H9 (cell line): ENCODE measurements at regions not wholly inside any gene's neighbourhood (a gene's known extent, or its start where the extent isn't known, plus 50 kb on each side); places are given as distances from the start of the nearest gene placed in this dataset.

ENCODE experiments used
- DNase-seq: peaks from one replicate; pipeline ENCODE4 v3.0.0-alpha.2; 2017
- H2AFZ ChIP-seq: one replicate; pipeline ENCODE4 v1.6.1; 2013; ENCODE audit warnings: mild to moderate bottlenecking, low read length, control low read depth, moderate library complexity
- H2AK5ac ChIP-seq: 2 replicates; pipeline ENCODE4 v1.6.1; 2013; ENCODE audit warnings: low read length, control low read depth, mixed read lengths; ENCODE audit not compliant: insufficient read length
- H2BK120ac ChIP-seq: one replicate; pipeline ENCODE4 v1.6.1; 2013; ENCODE audit warnings: low read depth, mild to moderate bottlenecking, low read length, control low read depth, inconsistent platforms; ENCODE audit not compliant: poor library complexity, severe bottlenecking
- H2BK12ac ChIP-seq: 2 replicates; pipeline ENCODE4 v1.6.1; 2013; ENCODE audit warnings: low read length, control low read depth, mixed read lengths, low read depth; ENCODE audit not compliant: insufficient read length
- H2BK15ac ChIP-seq: 2 replicates; pipeline ENCODE4 v1.6.1; 2013; ENCODE audit warnings: low read depth, low read length, control low read depth
- H2BK20ac ChIP-seq: one replicate; pipeline ENCODE4 v1.6.1; 2013; ENCODE audit warnings: low read depth, mild to moderate bottlenecking, low read length, control low read depth, inconsistent platforms; ENCODE audit not compliant: poor library complexity, severe bottlenecking
- H2BK5ac ChIP-seq: 2 replicates; pipeline ENCODE4 v1.6.1; 2013; ENCODE audit warnings: low read length, control low read depth, mixed read lengths; ENCODE audit not compliant: insufficient read length
- H3K14ac ChIP-seq: 2 replicates; pipeline ENCODE4 v1.6.1; 2013; ENCODE audit warnings: low read length, control low read depth; ENCODE audit not compliant: insufficient read depth
- H3K18ac ChIP-seq: 2 replicates; pipeline ENCODE4 v1.6.1; 2013; ENCODE audit warnings: low read depth, mild to moderate bottlenecking, mixed read lengths, low read length, control low read depth; ENCODE audit not compliant: insufficient read length
- H3K23ac ChIP-seq: 2 replicates; pipeline ENCODE4 v1.6.1; 2013; ENCODE audit warnings: low read length, control low read depth, mixed read lengths, low read depth; ENCODE audit not compliant: insufficient read length
- H3K23me2 ChIP-seq: 2 replicates; pipeline ENCODE4 v1.6.1; 2013; ENCODE audit warnings: low read depth, mild to moderate bottlenecking, mixed read lengths, low read length, control low read depth; ENCODE audit not compliant: insufficient read length, poor library complexity, severe bottlenecking
- H3K27ac ChIP-seq: 2 replicates; pipeline ENCODE4 v1.5.1; 2013; ENCODE audit warnings: low read length, control low read depth, mixed read lengths, low read depth; ENCODE audit not compliant: insufficient read length
- H3K27me3 ChIP-seq: 2 replicates; pipeline ENCODE4 v1.6.1; 2013; ENCODE audit warnings: low read length, control low read depth, inconsistent platforms; ENCODE audit not compliant: insufficient read depth
- H3K4ac ChIP-seq: 2 replicates; pipeline ENCODE4 v1.6.1; 2013; ENCODE audit warnings: low read depth, mild to moderate bottlenecking, control low read depth, inconsistent platforms, low read length, moderate library complexity
- H3K4me1 ChIP-seq: 2 replicates; pipeline ENCODE4 v1.6.1; 2013; ENCODE audit warnings: low read length, control low read depth, inconsistent platforms; ENCODE audit not compliant: insufficient read depth
- H3K4me2 ChIP-seq: 2 replicates; pipeline ENCODE4 v1.6.1; 2013; ENCODE audit warnings: low read length, control low read depth, mixed read lengths; ENCODE audit not compliant: insufficient read length, insufficient read depth
- H3K56ac ChIP-seq: 2 replicates; pipeline ENCODE4 v1.6.1; 2013; ENCODE audit warnings: low read depth, mild to moderate bottlenecking, mixed read lengths, low read length, control low read depth; ENCODE audit not compliant: insufficient read length
- H3K79me1 ChIP-seq: 2 replicates; pipeline ENCODE4 v1.6.1; 2013; ENCODE audit warnings: low read depth, mild to moderate bottlenecking, moderate library complexity, low read length, control low read depth, inconsistent platforms; ENCODE audit not compliant: insufficient read depth, poor library complexity, severe bottlenecking
- H3K79me2 ChIP-seq: 2 replicates; pipeline ENCODE4 v1.6.1; 2013; ENCODE audit warnings: low read length, control low read depth, inconsistent platforms; ENCODE audit not compliant: insufficient read depth
- H3K9ac ChIP-seq: 2 replicates; pipeline ENCODE4 v1.6.1; 2013; ENCODE audit warnings: low read length, control low read depth, mixed read lengths; ENCODE audit not compliant: insufficient read length; ENCODE audit errors: extremely low read depth
- H3K9me3 ChIP-seq: one replicate; pipeline ENCODE4 v1.6.1; 2013; ENCODE audit warnings: low read depth, low read length, inconsistent platforms; ENCODE audit not compliant: control insufficient read depth
- H3T11ph ChIP-seq: one replicate; pipeline ENCODE4 v1.6.1; 2013; ENCODE audit warnings: mild to moderate bottlenecking, low read length, control low read depth, inconsistent platforms
- H4K20me1 ChIP-seq: one replicate; pipeline ENCODE4 v1.6.1; 2013; ENCODE audit not compliant: control insufficient read depth, insufficient read length, insufficient read depth
- H4K5ac ChIP-seq: 2 replicates; pipeline ENCODE4 v1.6.1; 2013; ENCODE audit warnings: low read depth, mild to moderate bottlenecking, mixed read lengths, low read length, control low read depth; ENCODE audit not compliant: insufficient read length
- H4K8ac ChIP-seq: replicated peaks from 2 replicates; pipeline ENCODE4 v1.6.1; 2013; ENCODE audit warnings: low read length, control low read depth, mixed read lengths, low read depth; ENCODE audit not compliant: insufficient read length
- H4K91ac ChIP-seq: 2 replicates; pipeline ENCODE4 v1.6.1; 2013; ENCODE audit warnings: low read depth, mild to moderate bottlenecking, moderate library complexity, mixed read lengths, low read length, control low read depth; ENCODE audit not compliant: insufficient read length
- H3K27ac Mint-ChIP-seq, 3 experiments: 2 replicates in 2 of 3; 3 replicates in 1 of 3; pipeline ENCODE4 v1.8.0; 2020 to 2021; ENCODE audit warnings: mixed read lengths in 3 of 3, mild to moderate bottlenecking in 1 of 3, moderate library complexity in 1 of 3
- H3K27me3 Mint-ChIP-seq: 2 replicates; pipeline ENCODE4 v1.8.0; 2021; ENCODE audit warnings: low read depth, mild to moderate bottlenecking, moderate library complexity, mixed read lengths
- H3K36me3 Mint-ChIP-seq, 3 experiments: 2 replicates in 2 of 3; 3 replicates in 1 of 3; pipeline ENCODE4 v1.8.0; 2020 to 2021; ENCODE audit warnings: low read depth in 3 of 3, mixed read lengths in 3 of 3; ENCODE audit not compliant: insufficient read depth in 1 of 3
- H3K4me1 Mint-ChIP-seq, 2 experiments: 2 replicates each; pipeline ENCODE4 v1.8.0; 2020; ENCODE audit warnings: mixed read lengths in 2 of 2
- H3K4me3 Mint-ChIP-seq, 2 experiments: 2 replicates in 1 of 2; 3 replicates in 1 of 2; pipeline ENCODE4 v1.8.0; 2020 to 2021; ENCODE audit warnings: mild to moderate bottlenecking in 2 of 2, mixed read lengths in 2 of 2, moderate library complexity in 1 of 2
- H3K9me3 Mint-ChIP-seq, 2 experiments: 2 replicates in 1 of 2; 3 replicates in 1 of 2; pipeline ENCODE4 v1.8.0; 2020; ENCODE audit warnings: mild to moderate bottlenecking in 2 of 2, mixed read lengths in 2 of 2, moderate library complexity in 1 of 2
- WGBS: extraction: QIAGEN DNeasy Blood & Tissue Kit; methylation state at CpG from one replicate; pipeline ENCODE4 v1.1.7; 2013; ENCODE audit warnings: missing lambda C conversion rate, low lambda C conversion rate, mixed read lengths; ENCODE audit not compliant: insufficient read length; ENCODE audit errors: extremely low coverage; 5-methylcytosine and 5-hydroxymethylcytosine counted together
- TF ChIP-seq, protein P1 (sequence below): fragments of 200-600 bp; sonication (generic); conservative IDR thresholded peaks from 3 replicates; pipeline ENCODE4 v1.8.0; 2021; ENCODE audit warnings: antibody characterized with exemption, mild to moderate bottlenecking

DNA sequence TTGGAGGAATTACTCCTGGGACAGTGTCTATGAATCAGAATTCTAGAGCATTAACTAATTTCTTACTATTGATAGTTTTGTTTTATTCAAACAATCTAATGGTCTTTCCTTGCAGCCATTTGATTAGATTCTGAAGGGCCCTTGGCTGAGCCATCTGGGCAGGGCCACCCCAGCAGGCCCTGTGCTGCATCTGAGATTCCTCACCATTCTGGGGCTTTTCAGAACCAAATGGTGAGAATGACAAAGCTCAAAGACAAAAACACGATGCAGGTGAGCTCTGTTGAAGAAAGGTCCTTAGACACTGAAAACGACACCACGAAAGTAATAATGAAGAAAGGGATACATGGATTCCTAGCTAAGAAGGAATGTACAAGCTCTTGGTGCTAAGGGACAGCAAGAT lies 321.0 kb upstream of the IRX4 start:
- peak overlapping the region in 2 of 3 experiments; percentile 54 to 79; a peak in 4 of 7 replicates for H3K27ac Mint-ChIP-seq
- Histone ChIP-seq H3K18ac (no peak overlapping the region), H2BK120ac (no peak overlapping the region), H3K9ac (no peak overlapping the region), H3K79me1 (no peaks in the 10 kb centered on the region), H3K4ac (no peak overlapping the region), H3K4me2 (no peak overlapping the region), H4K5ac (no peak overlapping the region), H3K9me3 (no peaks in the 10 kb centered on the region), H2BK12ac (no peak overlapping the region), H4K20me1 (no peaks in the 10 kb centered on the region), H3K23ac (no peak overlapping the region), H3K56ac (no peak overlapping the region), H3K4me1 (peaks cover 4% of the 10 kb centered on the region; the same call in 1 of the 2 replicates), H3K27ac (no peak overlapping the region), H2AFZ (peak overlapping the region; percentile 26), H2AK5ac (no peak overlapping the region), H3K27me3 (no peaks in the 10 kb centered on the region), H3K14ac (no peak overlapping the region), H2BK15ac (no peak overlapping the region), H3K79me2 (no peaks in the 10 kb centered on the region), H4K8ac (no peak overlapping the region), H3T11ph (no peak overlapping the region), H4K91ac (no peak overlapping the region), H2BK5ac (no peak overlapping the region), H3K23me2 (no peaks in the 10 kb centered on the region), H2BK20ac (no peak overlapping the region)
- H3K9me3 Mint-ChIP-seq = no peaks in the 10 kb centered on the region
- peaks cover 30 to 50% of the 10 kb centered on the region in 2 experiments for H3K4me1 Mint-ChIP-seq
- H3K36me3 Mint-ChIP-seq = peaks cover 0 to 2% (median 0%) of the 10 kb centered on the region in 3 experiments; a peak in 1 of 7 replicates
- DNase-seq = no peak
- WGBS = no CpG with 5 or more reads among the region's 3 CpGs
- no peak overlapping the region for H3K4me3 Mint-ChIP-seq
- TF ChIP-seq, protein P1, sequence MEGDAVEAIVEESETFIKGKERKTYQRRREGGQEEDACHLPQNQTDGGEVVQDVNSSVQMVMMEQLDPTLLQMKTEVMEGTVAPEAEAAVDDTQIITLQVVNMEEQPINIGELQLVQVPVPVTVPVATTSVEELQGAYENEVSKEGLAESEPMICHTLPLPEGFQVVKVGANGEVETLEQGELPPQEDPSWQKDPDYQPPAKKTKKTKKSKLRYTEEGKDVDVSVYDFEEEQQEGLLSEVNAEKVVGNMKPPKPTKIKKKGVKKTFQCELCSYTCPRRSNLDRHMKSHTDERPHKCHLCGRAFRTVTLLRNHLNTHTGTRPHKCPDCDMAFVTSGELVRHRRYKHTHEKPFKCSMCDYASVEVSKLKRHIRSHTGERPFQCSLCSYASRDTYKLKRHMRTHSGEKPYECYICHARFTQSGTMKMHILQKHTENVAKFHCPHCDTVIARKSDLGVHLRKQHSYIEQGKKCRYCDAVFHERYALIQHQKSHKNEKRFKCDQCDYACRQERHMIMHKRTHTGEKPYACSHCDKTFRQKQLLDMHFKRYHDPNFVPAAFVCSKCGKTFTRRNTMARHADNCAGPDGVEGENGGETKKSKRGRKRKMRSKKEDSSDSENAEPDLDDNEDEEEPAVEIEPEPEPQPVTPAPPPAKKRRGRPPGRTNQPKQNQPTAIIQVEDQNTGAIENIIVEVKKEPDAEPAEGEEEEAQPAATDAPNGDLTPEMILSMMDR = no peak
- H3K27me3 Mint-ChIP-seq = peaks cover 3% of the 10 kb centered on the region
